ENCODE measurements at regions not wholly inside any gene's neighbourhood (a gene's known extent, or its start where the extent isn't known, plus 50 kb on each side); places are given as distances from the start of the nearest gene placed in this dataset.

DNA sequence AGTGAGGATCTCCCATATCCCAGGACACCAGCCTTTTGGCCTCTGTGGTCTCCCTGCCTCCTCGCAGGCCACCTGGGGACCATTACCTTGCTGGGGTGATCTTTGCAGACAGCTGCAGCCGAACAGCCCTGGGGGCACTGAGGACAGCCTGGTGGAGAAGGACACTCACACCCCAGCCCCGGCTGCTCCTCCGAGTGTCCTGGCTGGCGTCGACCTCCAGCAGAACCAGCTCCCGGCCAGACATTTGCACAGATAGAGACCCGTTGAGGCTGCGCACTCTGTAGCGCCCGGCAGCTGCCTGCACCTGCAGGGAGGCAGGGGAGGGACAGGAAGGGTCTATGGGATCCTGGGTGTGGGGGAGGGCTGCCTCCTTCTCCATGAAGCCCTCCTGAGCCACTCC is 90.3 kb downstream of the RMI2 start:
- TF ChIP-seq, protein P1, sequence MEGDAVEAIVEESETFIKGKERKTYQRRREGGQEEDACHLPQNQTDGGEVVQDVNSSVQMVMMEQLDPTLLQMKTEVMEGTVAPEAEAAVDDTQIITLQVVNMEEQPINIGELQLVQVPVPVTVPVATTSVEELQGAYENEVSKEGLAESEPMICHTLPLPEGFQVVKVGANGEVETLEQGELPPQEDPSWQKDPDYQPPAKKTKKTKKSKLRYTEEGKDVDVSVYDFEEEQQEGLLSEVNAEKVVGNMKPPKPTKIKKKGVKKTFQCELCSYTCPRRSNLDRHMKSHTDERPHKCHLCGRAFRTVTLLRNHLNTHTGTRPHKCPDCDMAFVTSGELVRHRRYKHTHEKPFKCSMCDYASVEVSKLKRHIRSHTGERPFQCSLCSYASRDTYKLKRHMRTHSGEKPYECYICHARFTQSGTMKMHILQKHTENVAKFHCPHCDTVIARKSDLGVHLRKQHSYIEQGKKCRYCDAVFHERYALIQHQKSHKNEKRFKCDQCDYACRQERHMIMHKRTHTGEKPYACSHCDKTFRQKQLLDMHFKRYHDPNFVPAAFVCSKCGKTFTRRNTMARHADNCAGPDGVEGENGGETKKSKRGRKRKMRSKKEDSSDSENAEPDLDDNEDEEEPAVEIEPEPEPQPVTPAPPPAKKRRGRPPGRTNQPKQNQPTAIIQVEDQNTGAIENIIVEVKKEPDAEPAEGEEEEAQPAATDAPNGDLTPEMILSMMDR (IDR thresholded peaks at IDR 0.05; ENCODE audit: extremely low read depth, missing control alignments), result no peak
- DNase-seq (ENCODE audit: low spot score), result no peak

DNA sequence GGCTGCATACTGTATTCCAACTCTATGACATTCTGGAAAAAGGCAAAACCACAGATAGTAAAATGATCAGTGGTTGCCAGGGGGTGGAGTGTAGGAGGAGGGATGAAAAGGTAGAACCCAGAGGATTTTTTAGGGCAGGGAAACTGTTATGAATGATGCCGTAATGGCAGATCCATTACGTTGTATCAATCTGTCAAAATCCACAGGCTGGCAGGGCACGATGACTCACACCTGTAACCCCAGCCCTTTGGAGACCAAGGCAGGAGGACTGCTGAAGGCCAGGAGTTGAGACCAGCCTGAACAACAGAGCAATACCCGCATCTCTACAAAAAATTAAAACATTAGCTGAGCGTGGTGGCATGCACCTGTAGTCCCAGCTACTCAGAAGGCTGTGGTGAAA is 91.8 kb downstream of the RMI2 start:
- TF ChIP-seq, protein P1 (IDR thresholded peaks at IDR 0.05; ENCODE audit: extremely low read depth, missing control alignments), result no peak
- DNase-seq (ENCODE audit: low spot score), result no peak

DNA sequence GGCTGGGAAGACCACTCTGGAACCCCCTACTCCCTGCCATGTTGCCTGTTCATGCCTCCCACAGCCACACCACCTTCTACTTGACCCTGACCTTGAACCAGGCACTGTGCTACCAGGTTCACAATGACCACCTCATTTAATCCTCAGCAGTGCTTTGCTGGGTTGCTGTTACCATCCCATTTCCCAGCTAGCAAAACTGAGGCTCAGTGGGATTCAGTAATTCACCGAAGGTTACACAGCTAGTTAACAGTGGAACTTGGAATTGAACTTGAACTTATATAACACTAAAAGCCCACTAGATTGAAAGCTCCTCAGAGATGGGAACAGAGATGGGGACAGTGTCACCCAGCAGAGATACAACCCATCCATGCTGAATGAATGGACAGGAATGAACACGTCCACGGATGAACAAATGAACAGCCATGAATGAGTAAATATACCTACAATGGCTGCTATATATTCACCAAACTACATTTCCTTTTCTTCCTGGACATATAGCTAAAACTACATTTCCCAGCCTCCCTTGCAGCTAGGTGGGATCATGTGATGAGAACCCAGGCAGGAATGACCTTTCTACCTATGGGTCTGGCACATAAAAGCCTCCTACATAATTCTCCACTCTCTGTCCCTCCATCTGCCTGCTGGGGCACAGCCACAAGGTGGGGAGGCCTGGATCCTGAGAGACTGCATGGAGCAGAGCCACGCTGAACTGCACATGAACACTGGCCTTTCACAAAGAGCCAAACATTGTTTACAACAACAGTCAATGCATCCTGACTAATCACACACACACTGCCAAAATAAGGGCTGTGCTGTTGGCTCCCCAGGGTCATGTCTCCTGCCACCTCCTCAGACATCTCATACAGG is 94.8 kb downstream of the RMI2 start:
- TF ChIP-seq, protein P1 (IDR thresholded peaks at IDR 0.05; ENCODE audit: extremely low read depth, missing control alignments), result no peak
- no peak for DNase-seq (ENCODE audit: low spot score)

DNA sequence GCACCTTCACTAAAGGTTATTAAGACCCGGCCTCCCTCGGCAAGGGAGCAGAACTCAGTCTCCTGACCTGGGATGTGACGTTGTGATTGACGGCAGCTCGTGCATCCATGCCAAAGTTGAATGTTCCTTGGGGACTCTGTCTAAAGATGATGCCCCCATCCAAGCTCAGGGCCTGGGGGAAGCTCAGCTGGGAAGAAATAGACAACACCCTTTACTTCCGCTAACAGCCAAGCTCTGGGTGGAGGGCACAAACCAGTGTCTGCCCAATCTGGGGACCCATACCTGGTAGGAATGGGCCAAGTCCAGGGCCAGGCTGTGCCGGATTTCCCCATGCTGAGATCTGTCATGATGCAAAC is 95.4 kb downstream of the RMI2 start:
- DNase-seq (ENCODE audit: low spot score), result no peak
- TF ChIP-seq, protein P1 (IDR thresholded peaks at IDR 0.05; ENCODE audit: extremely low read depth, missing control alignments), result no peak

DNA sequence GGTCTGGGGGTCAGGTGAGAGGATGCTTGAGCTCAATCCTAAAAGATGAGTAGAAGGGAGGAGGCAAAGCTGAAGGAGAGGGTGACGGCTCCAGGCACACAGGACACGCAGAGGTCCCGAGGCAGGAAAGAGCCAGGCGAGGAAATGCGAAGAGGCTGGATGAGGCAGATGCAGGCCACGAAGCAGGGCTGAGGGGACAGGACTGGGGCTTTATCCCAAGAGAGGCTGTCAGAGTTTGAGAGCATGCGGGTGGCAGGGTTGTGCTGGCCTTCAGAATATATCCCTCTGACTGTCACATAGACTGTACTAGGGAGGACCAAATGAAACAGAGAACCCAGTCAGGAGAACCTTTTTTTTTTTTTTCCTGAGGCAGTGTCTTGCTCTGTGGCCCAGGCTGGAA is 100.2 kb downstream of the RMI2 start:
- DNase-seq (ENCODE audit: low spot score), result no peak
- TF ChIP-seq, protein P1 (IDR thresholded peaks at IDR 0.05; ENCODE audit: extremely low read depth, missing control alignments), result no peak

DNA sequence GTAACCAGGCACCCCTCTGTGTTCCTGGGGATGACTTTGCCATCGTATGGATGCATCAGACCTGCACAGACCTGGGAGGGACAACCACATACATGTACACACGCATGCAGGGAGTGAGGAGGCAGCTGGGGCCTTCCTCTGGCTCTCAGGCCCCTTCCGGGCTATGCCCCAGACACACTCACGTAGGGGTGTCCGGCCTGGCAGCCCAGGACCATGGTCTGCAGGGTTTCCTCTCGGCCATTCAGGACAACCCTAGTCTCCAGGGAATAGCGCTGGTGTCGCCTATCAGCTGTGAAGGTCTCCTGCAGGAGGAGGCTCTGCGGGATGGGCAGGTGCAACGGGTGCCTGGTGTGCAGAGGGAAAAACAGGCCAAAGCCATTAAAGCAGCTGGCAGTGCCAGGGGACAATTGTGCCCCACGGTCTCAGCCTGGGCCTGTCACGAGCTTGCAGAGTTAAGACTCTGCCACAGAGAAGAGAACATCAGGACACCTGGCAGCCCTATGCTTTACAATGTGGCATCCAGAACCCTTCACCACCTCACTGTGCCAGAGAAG is 101.4 kb downstream of the RMI2 start:
- DNase-seq (ENCODE audit: low spot score), result no peak
- TF ChIP-seq, protein P1 (IDR thresholded peaks at IDR 0.05; ENCODE audit: extremely low read depth, missing control alignments), result no peak

DNA sequence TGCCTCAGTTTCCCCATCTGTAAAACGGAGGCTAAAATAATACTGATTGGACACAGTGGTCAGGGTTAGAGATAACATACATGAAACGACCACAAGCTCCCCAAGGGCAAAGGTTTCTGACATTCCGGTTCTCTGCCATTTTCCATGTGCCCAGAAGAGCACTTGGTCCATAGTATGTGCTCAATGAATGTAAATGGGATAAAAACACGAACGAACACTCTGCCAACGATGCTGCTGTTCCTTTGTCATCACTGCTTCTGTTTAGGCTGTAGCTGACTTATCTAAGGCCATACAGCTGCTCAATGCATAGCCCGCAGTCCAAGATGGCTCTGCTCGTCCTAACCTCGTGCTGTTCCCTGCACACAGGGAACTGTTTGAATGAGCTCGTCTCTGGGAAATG is 102.0 kb downstream of the RMI2 start:
- TF ChIP-seq, protein P1 (IDR thresholded peaks at IDR 0.05; ENCODE audit: extremely low read depth, missing control alignments), result no peak
- no peak for DNase-seq (ENCODE audit: low spot score)

All from GM20000 (cell line).